GM12878 (cell line): ENCODE measurements at regions not wholly inside any gene's neighbourhood (a gene's known extent, or its start where the extent isn't known, plus 50 kb on each side); places are given as distances from the start of the nearest gene placed in this dataset.

Experiments
- ATAC-seq: fragments of 200-7000 bp; cut with Tn5 transposase; 3 replicates; pipeline ENCODE4 v1.9.1; 2020; ENCODE audit warnings: mild to moderate bottlenecking, moderate library complexity
- BruUV-seq: library from RNA; stranded (reverse); fragments of 400-500 nt; replicated peaks from 2 replicates; lab custom pipeline; 2021; lab: Mats Ljungman, UMichigan
- CTCF ChIA-PET: fragments of 300-600 bp; sonication (Branson Sonifier 250); formaldehyde crosslinking; extraction: SDS; loops from one replicate; lab custom pipeline; 2021; ENCODE audit warnings: inconsistent platforms; lab: Yijun Ruan, JAX
- POLR2A ChIA-PET: fragments of 350-600 bp; formaldehyde crosslinking; extraction: SDS; loops from one replicate; lab custom pipeline; 2021; ENCODE audit warnings: inconsistent platforms; lab: Charles Lee
- RAD21 ChIA-PET: fragments of 300-600 bp; sonication (Branson Sonifier 250); formaldehyde crosslinking; loops from one replicate; lab custom pipeline; 2023; ENCODE audit warnings: antibody characterized with exemption; ENCODE audit not compliant: unreplicated experiment; lab: Charles Lee
- SMC1A ChIA-PET: fragments of 300-600 bp; sonication (Branson Sonifier 250); formaldehyde crosslinking; loops from one replicate; lab custom pipeline; 2023; ENCODE audit not compliant: unreplicated experiment, uncharacterized antibody; lab: Charles Lee
- DNase-seq: peaks from one replicate; pipeline ENCODE4 v3.0.0-alpha.2; 2011; ENCODE audit warnings: low read depth, low spot score
- FAIRE-seq: peaks from 3 replicates; lab custom pipeline; 2011; peaks lifted over from hg19 to GRCh38; lab: Jason Lieb, UNC
- H2AFZ ChIP-seq: 2 replicates; pipeline ENCODE4 v1.6.0; 2011; ENCODE audit warnings: low read depth, low read length, control low read depth; ENCODE audit not compliant: control insufficient read depth
- H3K27ac ChIP-seq: 2 replicates; pipeline ENCODE4 v1.5.1; 2011; ENCODE audit warnings: control low read depth; ENCODE audit not compliant: control insufficient read depth, insufficient read depth
- H3K27me3 ChIP-seq, 2 experiments: replicated peaks in 1 of 2; 2 replicates each; pipeline versions ENCODE4 v1.6.0 to v1.6.1; 2011; ENCODE audit warnings: low read length in 1 of 2; ENCODE audit not compliant: control insufficient read depth in 2 of 2, insufficient read depth in 2 of 2
- H3K36me3 ChIP-seq, 2 experiments: 2 replicates each; pipeline ENCODE4 v1.5.1; 2011; ENCODE audit warnings: low read length in 1 of 2; ENCODE audit not compliant: control insufficient read depth in 2 of 2, insufficient read depth in 2 of 2
- H3K4me1 ChIP-seq: 2 replicates; pipeline ENCODE4 v1.6.1; 2011; ENCODE audit warnings: mild to moderate bottlenecking, low read length, moderate library complexity, mixed read lengths; ENCODE audit not compliant: control insufficient read depth, insufficient read depth
- H3K4me2 ChIP-seq: 2 replicates; pipeline ENCODE4 v1.6.0; 2011; ENCODE audit warnings: control low read depth; ENCODE audit not compliant: control insufficient read depth, insufficient read depth
- H3K4me3 ChIP-seq: fragments of 200-600 bp; sonication (generic); 2 replicates; pipeline ENCODE4 v1.5.1; 2016
- H3K79me2 ChIP-seq: 2 replicates; pipeline ENCODE4 v1.6.0; 2011; ENCODE audit warnings: low read length; ENCODE audit not compliant: control insufficient read depth, insufficient read depth
- H3K9ac ChIP-seq: 2 replicates; pipeline ENCODE4 v1.8.0; 2011; ENCODE audit warnings: low read length, control low read depth, mixed read lengths; ENCODE audit not compliant: control insufficient read depth, insufficient read depth
- H3K9me3 ChIP-seq: replicated peaks from 3 replicates; pipeline ENCODE4 v1.5.1; 2011; ENCODE audit warnings: mild to moderate bottlenecking, low read length; ENCODE audit not compliant: control insufficient read depth, insufficient read depth
- H4K20me1 ChIP-seq: 2 replicates; pipeline ENCODE4 v1.6.0; 2011; ENCODE audit not compliant: control insufficient read depth, insufficient read depth
- BCL11A ChIP-seq: IDR thresholded peaks from 2 replicates; pipeline ENCODE4 v1.6.1; 2011; ENCODE audit warnings: low read depth, low read length
- GATAD2B ChIP-seq: fragments of 450-650 bp; conservative IDR thresholded peaks from 2 replicates; pipeline ENCODE4 v1.6.1; 2017; ENCODE audit warnings: low read depth, mild to moderate bottlenecking, moderate library complexity
- HDAC6 ChIP-seq: fragments of 200-600 bp; sonication (generic); IDR thresholded peaks from one replicate; pipeline ENCODE4 v1.8.0; 2017; ENCODE audit warnings: antibody characterized with exemption; ENCODE audit not compliant: unreplicated experiment
- KAT2A ChIP-seq: conservative IDR thresholded peaks from 2 replicates; pipeline ENCODE4 v1.6.1; 2011; ENCODE audit warnings: low read depth, low read length; ENCODE audit not compliant: control insufficient read depth
- MYC ChIP-seq: IDR thresholded peaks from 2 replicates; pipeline ENCODE4 v1.6.1; 2011; ENCODE audit warnings: mild to moderate bottlenecking, low read length, moderate library complexity, inconsistent platforms; ENCODE audit not compliant: insufficient read depth, insufficient replicate concordance, insufficient read length, severe bottlenecking
- NFXL1 ChIP-seq: fragments of 450-650 bp; IDR thresholded peaks from 2 replicates; pipeline ENCODE4 v1.6.1; 2017; ENCODE audit warnings: antibody characterized with exemption, mild to moderate bottlenecking, borderline replicate concordance
- POU2F2 ChIP-seq: IDR thresholded peaks from 3 replicates; pipeline ENCODE4 v1.6.1; 2011; ENCODE audit warnings: low read depth, mild to moderate bottlenecking, low read length, borderline replicate concordance
- RCOR1 ChIP-seq: conservative IDR thresholded peaks from 2 replicates; pipeline ENCODE4 v1.6.1; 2012; ENCODE audit warnings: low read depth, low read length, improper control_type of control experiment
- SIX5 ChIP-seq: IDR thresholded peaks from 2 replicates; pipeline ENCODE4 v1.6.1; 2011; ENCODE audit warnings: mild to moderate bottlenecking, low read depth, low read length, moderate library complexity; ENCODE audit not compliant: severe bottlenecking
- SPI1 ChIP-seq: IDR thresholded peaks from 2 replicates; pipeline ENCODE4 v1.6.1; 2011; ENCODE audit warnings: low read depth, mild to moderate bottlenecking, low read length, moderate library complexity, borderline replicate concordance; ENCODE audit not compliant: insufficient read depth
- TBL1XR1 ChIP-seq: IDR thresholded peaks from 2 replicates; pipeline ENCODE4 v1.6.1; 2012; ENCODE audit warnings: low read depth, low read length, improper control_type of control experiment
- USF1 ChIP-seq: IDR thresholded peaks from 2 replicates; pipeline ENCODE4 v1.6.1; 2011; ENCODE audit warnings: borderline replicate concordance, low read depth, mild to moderate bottlenecking, moderate library complexity, mixed read lengths, low read length; ENCODE audit not compliant: insufficient read depth; ENCODE audit errors: extremely low read length
- ZNF274 ChIP-seq: IDR thresholded peaks from one replicate; pipeline ENCODE4 v1.8.0; 2011; ENCODE audit not compliant: insufficient read length, insufficient read depth
- ZNF687 ChIP-seq: fragments of 450-650 bp; IDR thresholded peaks from 2 replicates; pipeline ENCODE4 v1.6.1; 2017; ENCODE audit warnings: mild to moderate bottlenecking, moderate library complexity
- ZSCAN29 ChIP-seq: fragments of 450-650 bp; IDR thresholded peaks from 2 replicates; pipeline ENCODE4 v1.6.1; 2017; ENCODE audit warnings: mild to moderate bottlenecking, moderate library complexity
- WGBS: methylation state at CpG from one replicate; pipeline ENCODE4 v1.1.6; 2016; ENCODE audit warnings: low lambda C conversion rate; ENCODE audit not compliant: insufficient replicate concordance, insufficient coverage; ENCODE audit errors: missing lambda C conversion rate; 5-methylcytosine and 5-hydroxymethylcytosine counted together
- in situ Hi-C: fragments of 300-500 bp; cut with MboI; formaldehyde crosslinking; loops from 9 replicates; pipeline ENCODE4 v1.14.3; 2018; ENCODE audit warnings: mixed read lengths
- intact Hi-C: fragments of 100-400 bp; cut with micrococcal nuclease; formaldehyde crosslinking; loops from one replicate; pipeline ENCODE4 v1.14.2; 2022; ENCODE audit not compliant: unreplicated experiment
- TF ChIP-seq, protein P1 (sequence below): IDR thresholded peaks from 2 replicates; pipeline ENCODE4 v1.6.1; 2012; ENCODE audit warnings: low read depth, low read length, improper control_type of control experiment
- TF ChIP-seq, protein P2 (sequence below): fragments of 450-650 bp; IDR thresholded peaks from 2 replicates; pipeline ENCODE4 v1.6.1; 2017; ENCODE audit warnings: mild to moderate bottlenecking

DNA sequence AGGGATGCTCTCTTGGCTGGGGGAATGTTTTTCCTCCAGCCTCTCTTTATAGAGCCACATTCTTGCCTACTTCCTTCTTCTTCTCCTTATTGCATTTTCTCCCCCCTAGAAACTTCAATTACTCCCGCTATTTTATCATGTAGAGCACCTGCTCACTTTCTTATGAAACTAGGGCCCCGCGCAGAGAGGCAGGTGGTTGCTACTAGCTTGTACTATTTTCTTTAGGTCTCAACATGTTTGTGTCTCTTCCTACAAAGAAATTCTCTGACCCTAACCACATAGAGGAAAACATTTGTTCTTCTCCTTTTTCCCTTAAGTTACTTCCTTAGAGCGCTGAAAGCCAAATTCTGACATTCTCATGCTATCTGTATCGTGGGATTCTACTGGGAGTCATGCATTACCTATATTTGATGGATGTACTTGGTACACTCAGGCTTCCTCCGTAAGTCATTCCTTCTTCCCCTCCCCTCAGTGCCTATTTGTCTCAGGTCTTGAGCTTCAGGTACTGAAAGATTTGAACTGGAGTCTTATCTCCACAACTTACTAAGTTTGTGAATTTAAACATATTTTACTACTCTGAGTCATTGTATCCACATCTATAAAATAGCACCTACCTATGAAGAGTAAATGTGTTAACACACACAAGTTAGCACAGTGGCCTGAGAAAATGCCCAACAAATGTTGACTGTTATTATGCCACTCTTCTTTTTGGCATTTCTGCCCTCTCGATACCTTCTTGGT, 159.1 kb upstream of the LEF1 start:
- no peaks in the 10 kb centered on the region for H3K27me3 ChIP-seq
- ChIA-PET CTCF (no interaction called here), SMC1A (no interaction called here), RAD21 (no interaction called here), POLR2A (no interaction called here)
- H3K36me3 ChIP-seq = no peaks in the 10 kb centered on the region
- no peaks in the 10 kb centered on the region for H4K20me1 ChIP-seq
- ATAC-seq = no peak
- no TSS peak for BruUV-seq
- intact Hi-C loops = no loop called here
- no peak overlapping the region for H3K4me3 ChIP-seq
- in situ Hi-C loops = no loop called here
- H3K4me1 ChIP-seq = no peaks in the 10 kb centered on the region
- H3K9me3 ChIP-seq = no peaks in the 10 kb centered on the region
- no peak for FAIRE-seq
- H2AFZ ChIP-seq = no peak overlapping the region
- H3K27ac ChIP-seq = no peak overlapping the region
- no peak overlapping the region for H3K4me2 ChIP-seq
- no peak for DNase-seq
- 38% methylated on average over 7 of the region's 7 CpGs for WGBS
- H3K9ac ChIP-seq = no peak overlapping the region
- no peaks in the 10 kb centered on the region for H3K79me2 ChIP-seq
- no peak for TF ChIP-seq TBL1XR1
- no peak for TF ChIP-seq SIX5
- TF ChIP-seq BCL11A = no peak
- TF ChIP-seq MYC = no peak
- no peak for TF ChIP-seq ZSCAN29
- TF ChIP-seq NFXL1 = no peak
- TF ChIP-seq, protein P1, sequence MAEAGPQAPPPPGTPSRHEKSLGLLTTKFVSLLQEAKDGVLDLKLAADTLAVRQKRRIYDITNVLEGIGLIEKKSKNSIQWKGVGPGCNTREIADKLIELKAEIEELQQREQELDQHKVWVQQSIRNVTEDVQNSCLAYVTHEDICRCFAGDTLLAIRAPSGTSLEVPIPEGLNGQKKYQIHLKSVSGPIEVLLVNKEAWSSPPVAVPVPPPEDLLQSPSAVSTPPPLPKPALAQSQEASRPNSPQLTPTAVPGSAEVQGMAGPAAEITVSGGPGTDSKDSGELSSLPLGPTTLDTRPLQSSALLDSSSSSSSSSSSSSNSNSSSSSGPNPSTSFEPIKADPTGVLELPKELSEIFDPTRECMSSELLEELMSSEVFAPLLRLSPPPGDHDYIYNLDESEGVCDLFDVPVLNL = no peak
- TF ChIP-seq ZNF687 = no peak
- no peak for TF ChIP-seq RCOR1
- no peak for TF ChIP-seq GATAD2B
- TF ChIP-seq USF1 = no peak
- TF ChIP-seq KAT2A = no peak
- TF ChIP-seq, protein P2, sequence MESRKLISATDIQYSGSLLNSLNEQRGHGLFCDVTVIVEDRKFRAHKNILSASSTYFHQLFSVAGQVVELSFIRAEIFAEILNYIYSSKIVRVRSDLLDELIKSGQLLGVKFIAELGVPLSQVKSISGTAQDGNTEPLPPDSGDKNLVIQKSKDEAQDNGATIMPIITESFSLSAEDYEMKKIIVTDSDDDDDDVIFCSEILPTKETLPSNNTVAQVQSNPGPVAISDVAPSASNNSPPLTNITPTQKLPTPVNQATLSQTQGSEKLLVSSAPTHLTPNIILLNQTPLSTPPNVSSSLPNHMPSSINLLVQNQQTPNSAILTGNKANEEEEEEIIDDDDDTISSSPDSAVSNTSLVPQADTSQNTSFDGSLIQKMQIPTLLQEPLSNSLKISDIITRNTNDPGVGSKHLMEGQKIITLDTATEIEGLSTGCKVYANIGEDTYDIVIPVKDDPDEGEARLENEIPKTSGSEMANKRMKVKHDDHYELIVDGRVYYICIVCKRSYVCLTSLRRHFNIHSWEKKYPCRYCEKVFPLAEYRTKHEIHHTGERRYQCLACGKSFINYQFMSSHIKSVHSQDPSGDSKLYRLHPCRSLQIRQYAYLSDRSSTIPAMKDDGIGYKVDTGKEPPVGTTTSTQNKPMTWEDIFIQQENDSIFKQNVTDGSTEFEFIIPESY = no peak
- TF ChIP-seq POU2F2 = no peak
- TF ChIP-seq SPI1 = no peak
- TF ChIP-seq HDAC6 = no peak
- no peak for TF ChIP-seq ZNF274
